ENCODE measurements at regions not wholly inside any gene's neighbourhood (a gene's known extent, or its start where the extent isn't known, plus 50 kb on each side); places are given as distances from the start of the nearest gene placed in this dataset.

DNA sequence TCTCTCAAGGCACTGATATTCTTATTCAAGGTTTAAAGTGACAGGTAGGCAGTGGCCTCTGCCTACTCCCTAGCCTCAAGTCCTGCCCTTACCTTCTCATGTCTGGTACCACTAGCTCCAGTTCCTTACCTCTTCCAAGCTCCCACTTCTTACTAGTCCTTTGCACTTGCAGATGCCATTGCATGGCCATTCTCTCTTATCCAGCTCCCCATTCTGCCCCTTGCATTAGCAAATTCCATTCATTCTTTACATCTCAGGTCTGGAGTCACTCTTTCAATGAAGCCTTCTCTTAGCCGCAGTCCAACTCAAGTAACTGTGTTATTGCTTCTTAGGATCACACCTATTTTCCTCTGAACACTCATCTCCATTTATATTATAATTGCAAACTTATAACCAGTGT, 807.1 kb downstream of the EDEM1 start:
- H3K79me2 ChIP-seq (ENCODE audit: insufficient read depth, low read length): no peaks in the 10 kb centered on the region
- no peaks in the 10 kb centered on the region for H3K9me3 ChIP-seq (ENCODE audit: insufficient read depth, low read length)
- H3K27ac ChIP-seq (ENCODE audit: low read depth, low read length): no peak overlapping the region
- no peak for TF ChIP-seq EZH2phosphoT487 (conservative IDR thresholded peaks at IDR 0.05; ENCODE audit: low read length)
- TF ChIP-seq, protein P1, sequence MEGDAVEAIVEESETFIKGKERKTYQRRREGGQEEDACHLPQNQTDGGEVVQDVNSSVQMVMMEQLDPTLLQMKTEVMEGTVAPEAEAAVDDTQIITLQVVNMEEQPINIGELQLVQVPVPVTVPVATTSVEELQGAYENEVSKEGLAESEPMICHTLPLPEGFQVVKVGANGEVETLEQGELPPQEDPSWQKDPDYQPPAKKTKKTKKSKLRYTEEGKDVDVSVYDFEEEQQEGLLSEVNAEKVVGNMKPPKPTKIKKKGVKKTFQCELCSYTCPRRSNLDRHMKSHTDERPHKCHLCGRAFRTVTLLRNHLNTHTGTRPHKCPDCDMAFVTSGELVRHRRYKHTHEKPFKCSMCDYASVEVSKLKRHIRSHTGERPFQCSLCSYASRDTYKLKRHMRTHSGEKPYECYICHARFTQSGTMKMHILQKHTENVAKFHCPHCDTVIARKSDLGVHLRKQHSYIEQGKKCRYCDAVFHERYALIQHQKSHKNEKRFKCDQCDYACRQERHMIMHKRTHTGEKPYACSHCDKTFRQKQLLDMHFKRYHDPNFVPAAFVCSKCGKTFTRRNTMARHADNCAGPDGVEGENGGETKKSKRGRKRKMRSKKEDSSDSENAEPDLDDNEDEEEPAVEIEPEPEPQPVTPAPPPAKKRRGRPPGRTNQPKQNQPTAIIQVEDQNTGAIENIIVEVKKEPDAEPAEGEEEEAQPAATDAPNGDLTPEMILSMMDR (IDR thresholded peaks at IDR 0.05; ENCODE audit: insufficient read depth, low read length, poor library complexity, severe bottlenecking): no peak
- H3K27me3 ChIP-seq (ENCODE audit: low read length): no peaks in the 10 kb centered on the region
- no peaks in the 10 kb centered on the region for H4K20me1 ChIP-seq (ENCODE audit: low read depth, low read length)
- no peaks in the 10 kb centered on the region for H3K9me2 ChIP-seq (replicated peaks; ENCODE audit: insufficient read depth, low read length)
- no peaks in the 10 kb centered on the region for H3F3A ChIP-seq (ENCODE audit: insufficient read depth)
- H3K9ac ChIP-seq (ENCODE audit: low read length): no peak overlapping the region
- no peak overlapping the region for H2AFZ ChIP-seq (ENCODE audit: low read depth, low read length, severe bottlenecking)
- H3K36me3 ChIP-seq (ENCODE audit: low read length): no peaks in the 10 kb centered on the region
- no peak overlapping the region for H3K4me2 ChIP-seq (ENCODE audit: low read depth, low read length, poor library complexity, severe bottlenecking)
- H3K4me3 ChIP-seq (ENCODE audit: insufficient read depth, low read length, poor library complexity, severe bottlenecking): no peak overlapping the region

GRCh38 chr3:6018456-6018855, 830.9 kb downstream of the EDEM1 start:
- no peaks in the 10 kb centered on the region for H3K9me2 ChIP-seq (replicated peaks; ENCODE audit: insufficient read depth, low read length)
- no peak overlapping the region for H3K9ac ChIP-seq (ENCODE audit: low read length)
- H3K4me3 ChIP-seq (ENCODE audit: insufficient read depth, low read length, poor library complexity, severe bottlenecking): no peak overlapping the region
- no peaks in the 10 kb centered on the region for H3K9me3 ChIP-seq (ENCODE audit: insufficient read depth, low read length)
- no peaks in the 10 kb centered on the region for H3K36me3 ChIP-seq (ENCODE audit: low read length)
- H3F3A ChIP-seq (ENCODE audit: insufficient read depth): no peaks in the 10 kb centered on the region
- no peak overlapping the region for H3K4me2 ChIP-seq (ENCODE audit: low read depth, low read length, poor library complexity, severe bottlenecking)
- TF ChIP-seq, protein P1 (IDR thresholded peaks at IDR 0.05; ENCODE audit: insufficient read depth, low read length, poor library complexity, severe bottlenecking): no peak
- no peak for TF ChIP-seq EZH2phosphoT487 (conservative IDR thresholded peaks at IDR 0.05; ENCODE audit: low read length)
- H3K27me3 ChIP-seq (ENCODE audit: low read length): no peaks in the 10 kb centered on the region
- H4K20me1 ChIP-seq (ENCODE audit: low read depth, low read length): no peaks in the 10 kb centered on the region
- H2AFZ ChIP-seq (ENCODE audit: low read depth, low read length, severe bottlenecking): no peak overlapping the region
- H3K27ac ChIP-seq (ENCODE audit: low read depth, low read length): no peak overlapping the region
- no peaks in the 10 kb centered on the region for H3K79me2 ChIP-seq (ENCODE audit: insufficient read depth, low read length)

GRCh38 chr3:6022621-6023020, 835.1 kb downstream of the EDEM1 start:
- H3K9ac ChIP-seq (ENCODE audit: low read length): no peak overlapping the region
- H3K27ac ChIP-seq (ENCODE audit: low read depth, low read length): no peak overlapping the region
- no peaks in the 10 kb centered on the region for H4K20me1 ChIP-seq (ENCODE audit: low read depth, low read length)
- H3K9me3 ChIP-seq (ENCODE audit: insufficient read depth, low read length): no peaks in the 10 kb centered on the region
- no peak overlapping the region for H3K4me3 ChIP-seq (ENCODE audit: insufficient read depth, low read length, poor library complexity, severe bottlenecking)
- H3F3A ChIP-seq (ENCODE audit: insufficient read depth): no peaks in the 10 kb centered on the region
- no peak for TF ChIP-seq EZH2phosphoT487 (conservative IDR thresholded peaks at IDR 0.05; ENCODE audit: low read length)
- TF ChIP-seq, protein P1 (IDR thresholded peaks at IDR 0.05; ENCODE audit: insufficient read depth, low read length, poor library complexity, severe bottlenecking): no peak
- no peaks in the 10 kb centered on the region for H3K27me3 ChIP-seq (ENCODE audit: low read length)
- H3K79me2 ChIP-seq (ENCODE audit: insufficient read depth, low read length): no peaks in the 10 kb centered on the region
- H3K4me2 ChIP-seq (ENCODE audit: low read depth, low read length, poor library complexity, severe bottlenecking): no peak overlapping the region
- H3K36me3 ChIP-seq (ENCODE audit: low read length): no peaks in the 10 kb centered on the region
- H2AFZ ChIP-seq (ENCODE audit: low read depth, low read length, severe bottlenecking): no peak overlapping the region
- no peaks in the 10 kb centered on the region for H3K9me2 ChIP-seq (replicated peaks; ENCODE audit: insufficient read depth, low read length)
